ENCODE measurements at regions not wholly inside any gene's neighbourhood (a gene's known extent, or its start where the extent isn't known, plus 50 kb on each side); places are given as distances from the start of the nearest gene placed in this dataset.

- TF ChIP-seq, protein P1, sequence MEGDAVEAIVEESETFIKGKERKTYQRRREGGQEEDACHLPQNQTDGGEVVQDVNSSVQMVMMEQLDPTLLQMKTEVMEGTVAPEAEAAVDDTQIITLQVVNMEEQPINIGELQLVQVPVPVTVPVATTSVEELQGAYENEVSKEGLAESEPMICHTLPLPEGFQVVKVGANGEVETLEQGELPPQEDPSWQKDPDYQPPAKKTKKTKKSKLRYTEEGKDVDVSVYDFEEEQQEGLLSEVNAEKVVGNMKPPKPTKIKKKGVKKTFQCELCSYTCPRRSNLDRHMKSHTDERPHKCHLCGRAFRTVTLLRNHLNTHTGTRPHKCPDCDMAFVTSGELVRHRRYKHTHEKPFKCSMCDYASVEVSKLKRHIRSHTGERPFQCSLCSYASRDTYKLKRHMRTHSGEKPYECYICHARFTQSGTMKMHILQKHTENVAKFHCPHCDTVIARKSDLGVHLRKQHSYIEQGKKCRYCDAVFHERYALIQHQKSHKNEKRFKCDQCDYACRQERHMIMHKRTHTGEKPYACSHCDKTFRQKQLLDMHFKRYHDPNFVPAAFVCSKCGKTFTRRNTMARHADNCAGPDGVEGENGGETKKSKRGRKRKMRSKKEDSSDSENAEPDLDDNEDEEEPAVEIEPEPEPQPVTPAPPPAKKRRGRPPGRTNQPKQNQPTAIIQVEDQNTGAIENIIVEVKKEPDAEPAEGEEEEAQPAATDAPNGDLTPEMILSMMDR (conservative IDR thresholded peaks at IDR 0.05 in 1 of 2, IDR thresholded peaks at IDR 0.05 in 1 of 2; ENCODE audit: low read depth in 1 of 2, low read length in 2 of 2): no peak
- TF ChIP-seq EZH2 (IDR thresholded peaks at IDR 0.05; ENCODE audit: low read length, missing control alignments): no peak
Measured at GRCh38 chr10:78338717-78339116, 305.1 kb downstream of the RPS24 start.
